ENCODE measurements at regions not wholly inside any gene's neighbourhood (a gene's known extent, or its start where the extent isn't known, plus 50 kb on each side); places are given as distances from the start of the nearest gene placed in this dataset.

DNA sequence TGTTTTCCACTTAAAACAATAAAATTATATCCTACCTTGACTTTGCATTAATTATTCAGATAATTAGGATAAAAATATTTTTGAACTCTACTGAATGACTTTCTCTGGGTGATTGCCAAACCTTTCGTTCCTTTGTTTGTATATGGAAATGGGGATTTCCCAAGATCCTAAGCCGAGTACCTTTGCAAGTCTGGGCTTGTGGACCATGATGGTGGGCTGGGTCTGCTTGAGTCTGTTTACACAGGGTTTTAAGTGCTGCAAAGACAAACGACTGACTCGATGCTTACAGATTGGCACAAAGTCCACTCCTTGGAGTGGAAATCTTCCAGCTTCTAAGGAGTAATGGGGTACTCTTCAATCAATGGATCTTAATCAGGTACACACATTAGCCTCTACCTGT, 659.5 kb downstream of the TSN start:
- H3K9me3 Mint-ChIP-seq, result no peaks in the 10 kb centered on the region
- H3K36me3 Mint-ChIP-seq, result no peaks in the 10 kb centered on the region
- H3K27ac Mint-ChIP-seq, result no peak overlapping the region
- H3K4me1 Mint-ChIP-seq, result no peaks in the 10 kb centered on the region
- no peak overlapping the region for H3K4me3 Mint-ChIP-seq
- no peaks in the 10 kb centered on the region for H3K27me3 Mint-ChIP-seq

GRCh38 chr2:122417114-122417513, 661.7 kb downstream of the TSN start:
- Mint-ChIP-seq H3K36me3 (no peaks in the 10 kb centered on the region), H3K4me1 (no peaks in the 10 kb centered on the region), H3K9me3 (no peaks in the 10 kb centered on the region), H3K27ac (no peak overlapping the region), H3K4me3 (no peak overlapping the region), H3K27me3 (no peaks in the 10 kb centered on the region)

GRCh38 chr2:122421775-122422174, 666.3 kb downstream of the TSN start:
- Mint-ChIP-seq H3K4me3 (no peak overlapping the region), H3K9me3 (no peaks in the 10 kb centered on the region), H3K27me3 (no peaks in the 10 kb centered on the region), H3K36me3 (no peaks in the 10 kb centered on the region), H3K27ac (no peak overlapping the region), H3K4me1 (no peaks in the 10 kb centered on the region)

- no peaks in the 10 kb centered on the region for H3K36me3 Mint-ChIP-seq
- no peak overlapping the region for H3K4me3 Mint-ChIP-seq
- H3K27me3 Mint-ChIP-seq, result no peaks in the 10 kb centered on the region
- no peak overlapping the region for H3K27ac Mint-ChIP-seq
- H3K4me1 Mint-ChIP-seq, result no peaks in the 10 kb centered on the region
- no peaks in the 10 kb centered on the region for H3K9me3 Mint-ChIP-seq
These were observed 667.0 kb downstream of the TSN start for GRCh38 chr2:122422384-122422991.

- Mint-ChIP-seq H3K4me3 (no peak overlapping the region), H3K27me3 (peaks cover 1% of the 10 kb centered on the region), H3K9me3 (no peaks in the 10 kb centered on the region), H3K36me3 (no peaks in the 10 kb centered on the region), H3K27ac (no peak overlapping the region), H3K4me1 (no peaks in the 10 kb centered on the region)
These were observed 668.5 kb downstream of the TSN start for GRCh38 chr2:122423934-122424333.

- H3K27me3 Mint-ChIP-seq, result peaks cover 4% of the 10 kb centered on the region
- H3K36me3 Mint-ChIP-seq, result no peaks in the 10 kb centered on the region
- H3K4me3 Mint-ChIP-seq, result no peak overlapping the region
- H3K27ac Mint-ChIP-seq, result no peak overlapping the region
- no peaks in the 10 kb centered on the region for H3K4me1 Mint-ChIP-seq
- peaks cover 4% of the 10 kb centered on the region for H3K9me3 Mint-ChIP-seq
These were observed 677.8 kb downstream of the TSN start for GRCh38 chr2:122433123-122433754.

DNA sequence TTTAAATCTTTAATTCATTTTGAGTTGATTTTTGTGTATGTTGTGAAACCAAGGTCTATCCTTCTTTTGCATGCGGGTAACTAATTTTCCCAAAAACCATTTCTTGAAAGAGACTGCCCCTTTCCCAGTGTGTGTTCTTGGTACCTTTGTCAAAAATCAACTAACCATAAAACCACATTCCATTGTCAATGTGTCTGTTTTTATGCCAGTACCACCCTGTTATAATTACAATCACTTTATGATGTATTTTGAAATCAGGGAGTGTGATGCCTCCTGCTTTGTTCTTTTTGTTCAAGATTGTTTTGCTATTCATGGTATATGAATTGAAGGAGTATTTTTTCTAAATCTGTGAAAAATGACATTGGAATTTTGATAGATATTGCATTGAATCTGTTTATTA, 689.6 kb downstream of the TSN start:
- Mint-ChIP-seq H3K4me3 (no peak overlapping the region), H3K27ac (no peak overlapping the region), H3K9me3 (no peaks in the 10 kb centered on the region), H3K27me3 (no peaks in the 10 kb centered on the region), H3K4me1 (no peaks in the 10 kb centered on the region), H3K36me3 (no peaks in the 10 kb centered on the region)

DNA sequence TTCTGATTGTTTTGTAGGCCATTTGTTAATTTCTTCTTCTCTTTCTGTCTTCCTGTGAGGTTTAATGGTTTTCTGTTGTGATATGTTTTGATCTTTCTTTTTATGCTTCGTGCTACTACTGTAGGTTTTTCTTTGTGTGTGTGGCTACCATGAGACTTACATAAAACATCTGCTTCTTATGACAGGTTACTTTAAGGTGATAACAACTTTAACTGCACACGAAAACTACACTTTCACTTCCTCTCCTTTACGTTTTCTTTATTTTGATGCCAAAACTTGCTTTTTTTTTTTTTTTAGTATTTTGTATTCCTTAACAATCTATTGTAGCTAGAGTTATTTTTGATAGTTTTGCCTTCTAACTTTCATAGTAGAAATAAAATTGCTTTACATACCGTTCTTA, 691.3 kb downstream of the TSN start:
- no peak overlapping the region for H3K27ac Mint-ChIP-seq
- no peak overlapping the region for H3K4me3 Mint-ChIP-seq
- no peaks in the 10 kb centered on the region for H3K9me3 Mint-ChIP-seq
- H3K36me3 Mint-ChIP-seq, result no peaks in the 10 kb centered on the region
- H3K4me1 Mint-ChIP-seq, result no peaks in the 10 kb centered on the region
- H3K27me3 Mint-ChIP-seq, result no peaks in the 10 kb centered on the region

- H3K36me3 Mint-ChIP-seq, result no peaks in the 10 kb centered on the region
- no peak overlapping the region for H3K27ac Mint-ChIP-seq
These were observed 691.8 kb downstream of the TSN start for GRCh38 chr2:122447237-122447636.

GRCh38 chr2:122451040-122451439, 695.6 kb downstream of the TSN start:
- no peaks in the 10 kb centered on the region for H3K36me3 Mint-ChIP-seq
- no peaks in the 10 kb centered on the region for H3K4me1 Mint-ChIP-seq
- no peaks in the 10 kb centered on the region for H3K27me3 Mint-ChIP-seq
- peaks cover 8% of the 10 kb centered on the region for H3K9me3 Mint-ChIP-seq
- no peak overlapping the region for H3K4me3 Mint-ChIP-seq
- H3K27ac Mint-ChIP-seq, result no peak overlapping the region

More at GRCh38 chr2:122447237-122447636, 691.8 kb downstream of the TSN start:
- Mint-ChIP-seq H3K27me3 (no peaks in the 10 kb centered on the region), H3K4me1 (no peaks in the 10 kb centered on the region), H3K9me3 (no peaks in the 10 kb centered on the region), H3K4me3 (no peak overlapping the region)

GRCh38 chr2:122451697-122452096, 696.2 kb downstream of the TSN start:
- Mint-ChIP-seq H3K27ac (no peak overlapping the region), H3K4me1 (no peaks in the 10 kb centered on the region), H3K27me3 (no peaks in the 10 kb centered on the region), H3K4me3 (no peak overlapping the region), H3K9me3 (peaks cover 10% of the 10 kb centered on the region), H3K36me3 (no peaks in the 10 kb centered on the region)

DNA sequence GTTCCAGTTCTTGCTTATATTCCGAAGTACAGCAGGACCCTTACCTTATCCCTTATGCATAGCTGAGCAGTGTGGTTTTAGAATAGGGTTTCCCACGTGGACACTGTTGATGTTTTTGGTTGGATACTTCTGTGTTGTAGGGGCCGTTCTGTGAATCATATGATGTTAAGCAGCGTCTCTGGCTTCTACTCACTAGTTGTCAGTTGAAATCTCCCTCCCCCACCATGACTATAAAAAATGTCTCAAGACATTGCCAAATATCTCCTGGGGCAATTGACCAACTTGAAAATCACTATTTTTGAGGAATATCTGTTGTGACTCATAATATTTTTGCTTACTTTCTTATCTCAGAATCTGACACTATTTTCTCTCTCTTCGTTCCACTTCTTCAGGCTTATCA, 713.7 kb downstream of the TSN start:
- H3K27me3 Mint-ChIP-seq, result no peaks in the 10 kb centered on the region
- H3K36me3 Mint-ChIP-seq, result no peaks in the 10 kb centered on the region
- no peaks in the 10 kb centered on the region for H3K4me1 Mint-ChIP-seq
- H3K27ac Mint-ChIP-seq, result no peak overlapping the region
- H3K4me3 Mint-ChIP-seq, result no peak overlapping the region
- H3K9me3 Mint-ChIP-seq, result no peaks in the 10 kb centered on the region

DNA sequence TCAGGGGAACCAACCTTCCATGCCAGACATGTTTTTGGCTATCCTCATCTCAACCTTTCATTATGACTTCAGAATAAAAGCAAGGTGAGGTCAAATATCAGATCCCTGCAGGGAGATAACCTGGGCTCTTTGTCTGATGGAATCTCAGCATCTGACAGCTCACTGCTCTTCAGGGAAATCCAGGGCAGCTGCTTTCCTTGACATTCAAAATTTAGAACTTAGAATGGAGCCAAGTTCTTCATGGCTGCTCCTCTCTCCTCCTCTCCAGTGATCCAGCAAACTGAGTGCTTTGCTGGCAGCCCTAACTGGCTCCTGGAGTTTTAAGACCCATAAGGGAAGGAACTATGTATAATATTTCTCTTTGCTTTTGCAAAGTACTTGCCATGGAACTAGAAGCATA, 716.3 kb downstream of the TSN start:
- Mint-ChIP-seq H3K4me1 (no peaks in the 10 kb centered on the region), H3K27ac (no peak overlapping the region), H3K4me3 (no peak overlapping the region), H3K27me3 (no peaks in the 10 kb centered on the region), H3K36me3 (no peaks in the 10 kb centered on the region), H3K9me3 (no peaks in the 10 kb centered on the region)

GRCh38 chr2:122478117-122478516, 722.7 kb downstream of the TSN start:
- H3K27me3 Mint-ChIP-seq, result no peaks in the 10 kb centered on the region
- no peak overlapping the region for H3K4me3 Mint-ChIP-seq
- no peak overlapping the region for H3K27ac Mint-ChIP-seq
- no peaks in the 10 kb centered on the region for H3K4me1 Mint-ChIP-seq
- peaks cover 4% of the 10 kb centered on the region for H3K9me3 Mint-ChIP-seq
- H3K36me3 Mint-ChIP-seq, result no peaks in the 10 kb centered on the region

GRCh38 chr2:122478771-122479170, 723.3 kb downstream of the TSN start:
- H3K4me3 Mint-ChIP-seq, result no peak overlapping the region
- H3K27ac Mint-ChIP-seq, result no peak overlapping the region

DNA sequence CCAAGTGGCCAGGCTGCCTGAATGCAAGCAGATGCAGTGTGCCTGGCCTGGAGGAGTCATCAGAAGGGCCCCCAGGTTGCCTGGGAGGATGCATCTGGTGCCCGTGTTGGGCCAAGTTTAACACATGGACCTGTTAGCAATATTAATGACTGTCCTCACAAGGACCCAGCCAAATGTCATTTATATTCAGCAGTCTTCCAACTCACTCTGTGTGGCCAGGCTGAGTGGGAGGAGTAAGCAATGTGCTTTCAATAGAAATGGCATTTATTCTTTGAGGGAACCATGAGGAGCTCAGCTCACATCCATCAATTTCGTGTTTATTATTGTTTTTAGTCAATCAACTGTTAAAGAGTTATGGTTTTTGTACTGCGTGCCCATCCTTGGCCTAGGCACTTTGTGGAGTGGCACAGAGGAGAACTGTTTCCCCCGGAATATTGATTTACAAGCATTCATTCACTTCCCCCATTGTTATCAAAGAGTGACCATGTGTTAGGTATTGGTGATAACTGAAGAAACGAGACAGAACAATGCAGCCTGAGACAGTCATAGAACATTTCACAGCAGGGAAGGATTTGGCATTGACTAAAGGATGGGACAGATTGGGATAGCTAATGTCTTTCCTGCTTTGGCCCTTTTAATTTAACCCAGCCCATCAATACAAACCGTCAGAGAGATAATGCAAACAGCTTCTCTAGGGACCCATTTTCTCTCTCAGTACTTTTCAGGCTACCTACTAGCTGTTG, 725.2 kb downstream of the TSN start:
- no peaks in the 10 kb centered on the region for H3K27me3 Mint-ChIP-seq
- no peaks in the 10 kb centered on the region for H3K36me3 Mint-ChIP-seq
- H3K4me1 Mint-ChIP-seq, result no peaks in the 10 kb centered on the region
- H3K27ac Mint-ChIP-seq, result no peak overlapping the region
- no peak overlapping the region for H3K4me3 Mint-ChIP-seq
- H3K9me3 Mint-ChIP-seq, result peaks cover 4% of the 10 kb centered on the region

More at GRCh38 chr2:122478771-122479170, 723.3 kb downstream of the TSN start:
- H3K9me3 Mint-ChIP-seq, result peaks cover 4% of the 10 kb centered on the region
- no peaks in the 10 kb centered on the region for H3K4me1 Mint-ChIP-seq
- H3K36me3 Mint-ChIP-seq, result no peaks in the 10 kb centered on the region
- H3K27me3 Mint-ChIP-seq, result no peaks in the 10 kb centered on the region
